Gastrocnemius medialis (tissue), 4 donors: ENCODE measurements at regions not wholly inside any gene's neighbourhood (a gene's known extent, or its start where the extent isn't known, plus 50 kb on each side); places are given as distances from the start of the nearest gene placed in this dataset.

Experiments used
- POLR2A ChIP-seq, 2 donors: fragments of 450-650 bp; IDR thresholded peaks; one replicate each; pipeline ENCODE4 v1.6.1; 2017; ENCODE audit warnings: antibody characterized with exemption in 2 of 2, mild to moderate bottlenecking in 2 of 2, moderate library complexity in 2 of 2
- TF ChIP-seq, protein P1 (sequence below), 5 experiments: fragments of 450-650 bp in 3 of 5; fragments of 200-600 bp in 2 of 5; sonication (generic) in 2 of 5; IDR thresholded peaks in 4 of 5; conservative IDR thresholded peaks in 1 of 5; 1 replicate in 4 of 5; 2 replicates in 1 of 5; pipeline ENCODE4 v1.5.1; 2016 to 2019; ENCODE audit warnings: antibody characterized with exemption in 5 of 5, mild to moderate bottlenecking in 3 of 5, moderate library complexity in 3 of 5

DNA sequence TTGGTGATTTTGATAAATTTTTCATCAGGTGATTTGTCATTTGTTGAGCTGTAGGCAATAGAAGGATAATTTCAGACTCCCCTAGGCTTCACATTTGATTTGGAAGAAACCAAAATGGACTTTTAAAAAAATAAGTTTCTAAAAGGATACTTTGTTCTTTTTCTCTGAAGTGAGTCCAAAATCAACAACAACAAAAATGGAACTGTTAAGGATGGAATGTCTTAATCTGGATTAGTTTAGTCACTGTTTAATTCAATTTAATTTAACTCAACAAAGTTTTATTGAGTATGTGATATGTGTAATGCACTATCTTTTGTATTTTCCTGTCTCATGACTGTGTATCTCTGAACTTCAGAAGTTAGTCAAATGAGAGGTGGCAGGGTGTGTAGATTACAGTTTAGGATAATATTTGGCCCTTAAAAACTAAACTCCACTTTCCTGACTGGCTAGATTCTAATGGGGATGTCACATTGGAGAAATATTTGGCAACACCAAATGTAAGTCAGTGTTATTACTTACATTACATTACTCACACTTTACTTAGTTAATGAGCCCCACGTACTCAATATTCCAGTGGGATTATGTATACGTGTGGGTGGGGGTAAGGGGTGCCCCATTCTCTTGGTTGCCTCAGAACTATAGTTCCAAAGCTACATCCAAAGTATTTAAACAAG lies 209.7 kb downstream of the BCAT1 start:
- TF ChIP-seq, protein P1, sequence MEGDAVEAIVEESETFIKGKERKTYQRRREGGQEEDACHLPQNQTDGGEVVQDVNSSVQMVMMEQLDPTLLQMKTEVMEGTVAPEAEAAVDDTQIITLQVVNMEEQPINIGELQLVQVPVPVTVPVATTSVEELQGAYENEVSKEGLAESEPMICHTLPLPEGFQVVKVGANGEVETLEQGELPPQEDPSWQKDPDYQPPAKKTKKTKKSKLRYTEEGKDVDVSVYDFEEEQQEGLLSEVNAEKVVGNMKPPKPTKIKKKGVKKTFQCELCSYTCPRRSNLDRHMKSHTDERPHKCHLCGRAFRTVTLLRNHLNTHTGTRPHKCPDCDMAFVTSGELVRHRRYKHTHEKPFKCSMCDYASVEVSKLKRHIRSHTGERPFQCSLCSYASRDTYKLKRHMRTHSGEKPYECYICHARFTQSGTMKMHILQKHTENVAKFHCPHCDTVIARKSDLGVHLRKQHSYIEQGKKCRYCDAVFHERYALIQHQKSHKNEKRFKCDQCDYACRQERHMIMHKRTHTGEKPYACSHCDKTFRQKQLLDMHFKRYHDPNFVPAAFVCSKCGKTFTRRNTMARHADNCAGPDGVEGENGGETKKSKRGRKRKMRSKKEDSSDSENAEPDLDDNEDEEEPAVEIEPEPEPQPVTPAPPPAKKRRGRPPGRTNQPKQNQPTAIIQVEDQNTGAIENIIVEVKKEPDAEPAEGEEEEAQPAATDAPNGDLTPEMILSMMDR (IDR thresholded peaks at IDR 0.05 in 4 of 5, conservative IDR thresholded peaks at IDR 0.05 in 1 of 5), result no peak
- TF ChIP-seq POLR2A (IDR thresholded peaks at IDR 0.05), result no peak
